ENCODE measurements at regions not wholly inside any gene's neighbourhood (a gene's known extent, or its start where the extent isn't known, plus 50 kb on each side); places are given as distances from the start of the nearest gene placed in this dataset.

DNA sequence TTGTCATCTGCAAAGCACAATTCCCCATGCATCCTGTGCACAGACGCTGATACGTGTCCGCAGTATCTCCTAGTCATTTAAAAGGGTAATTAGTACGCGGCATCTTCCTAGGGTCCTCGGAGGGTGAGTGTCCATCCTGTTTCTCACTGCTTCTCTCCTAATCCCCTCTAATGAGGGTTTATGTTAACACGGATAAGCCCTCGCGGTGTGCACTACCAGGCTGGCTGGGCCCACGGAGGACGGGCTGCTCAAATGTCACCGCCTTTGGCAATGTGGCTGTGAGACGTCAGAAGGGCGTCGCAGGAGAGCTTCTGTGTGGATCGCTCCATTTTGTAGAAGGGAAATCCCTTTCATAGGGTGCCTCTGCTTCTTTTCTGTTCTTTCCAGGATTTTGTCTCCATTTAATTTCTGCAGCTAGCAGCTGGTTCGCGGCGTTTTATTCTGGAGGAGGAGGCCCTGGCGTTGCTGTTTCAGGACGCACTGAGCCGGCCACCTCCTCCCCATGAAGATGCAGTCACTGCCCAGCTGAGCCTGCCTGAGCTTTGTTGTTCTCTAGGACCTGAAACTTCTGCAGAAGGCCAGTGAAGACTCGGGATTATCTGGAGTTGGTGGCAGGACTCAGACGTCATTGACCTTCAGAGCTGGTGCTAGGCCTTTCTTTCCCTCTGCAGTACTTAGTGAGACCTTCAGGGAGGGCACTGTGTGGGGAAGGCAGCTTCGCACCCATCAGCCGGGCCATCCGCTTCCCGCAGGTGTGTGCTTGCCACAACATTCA lies 326.1 kb upstream of the IRX1 start:
- H3K36me3 Mint-ChIP-seq (ENCODE audit: unreplicated experiment): no peaks in the 10 kb centered on the region
- H3K4me3 Mint-ChIP-seq (ENCODE audit: unreplicated experiment): peak overlapping the region; percentile 20

DNA sequence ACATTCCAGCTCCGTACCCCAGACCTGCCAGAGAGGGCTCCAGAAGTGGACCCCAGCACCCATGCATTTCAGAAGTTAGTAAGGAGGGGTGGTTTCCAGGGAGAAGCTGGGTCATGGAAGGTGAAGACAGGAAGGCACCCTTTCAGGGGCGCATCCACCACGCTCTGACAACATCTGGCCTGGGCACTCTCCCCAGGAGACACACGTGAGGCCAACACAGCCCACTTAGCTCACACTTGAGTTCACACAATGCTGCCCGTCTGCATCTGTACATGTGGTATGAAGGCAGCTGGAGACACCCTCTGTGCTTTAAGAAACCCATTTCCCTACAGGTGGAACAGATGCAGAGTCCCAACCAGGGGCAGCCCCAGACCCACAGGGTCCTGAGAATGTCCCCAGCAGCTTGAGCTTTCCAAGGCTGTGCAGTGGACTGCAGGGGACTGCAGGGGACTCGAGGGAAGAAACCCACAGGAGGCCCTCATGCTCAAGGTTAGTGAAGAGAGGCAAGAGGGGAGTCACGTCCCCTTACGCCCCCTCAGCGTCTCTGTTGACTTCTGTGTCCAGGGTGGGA lies 326.8 kb upstream of the IRX1 start:
- Mint-ChIP-seq H3K27ac (ENCODE audit: unreplicated experiment) (no peak overlapping the region), H3K4me3 (ENCODE audit: unreplicated experiment) (no peak overlapping the region), H3K27me3 (ENCODE audit: unreplicated experiment) (no peaks in the 10 kb centered on the region), H3K9me3 (ENCODE audit: unreplicated experiment) (peaks cover 2% of the 10 kb centered on the region), H3K36me3 (ENCODE audit: unreplicated experiment) (no peaks in the 10 kb centered on the region), H3K4me1 (ENCODE audit: low read depth, unreplicated experiment) (peaks cover 16% of the 10 kb centered on the region)
- TF ChIP-seq, protein P1, sequence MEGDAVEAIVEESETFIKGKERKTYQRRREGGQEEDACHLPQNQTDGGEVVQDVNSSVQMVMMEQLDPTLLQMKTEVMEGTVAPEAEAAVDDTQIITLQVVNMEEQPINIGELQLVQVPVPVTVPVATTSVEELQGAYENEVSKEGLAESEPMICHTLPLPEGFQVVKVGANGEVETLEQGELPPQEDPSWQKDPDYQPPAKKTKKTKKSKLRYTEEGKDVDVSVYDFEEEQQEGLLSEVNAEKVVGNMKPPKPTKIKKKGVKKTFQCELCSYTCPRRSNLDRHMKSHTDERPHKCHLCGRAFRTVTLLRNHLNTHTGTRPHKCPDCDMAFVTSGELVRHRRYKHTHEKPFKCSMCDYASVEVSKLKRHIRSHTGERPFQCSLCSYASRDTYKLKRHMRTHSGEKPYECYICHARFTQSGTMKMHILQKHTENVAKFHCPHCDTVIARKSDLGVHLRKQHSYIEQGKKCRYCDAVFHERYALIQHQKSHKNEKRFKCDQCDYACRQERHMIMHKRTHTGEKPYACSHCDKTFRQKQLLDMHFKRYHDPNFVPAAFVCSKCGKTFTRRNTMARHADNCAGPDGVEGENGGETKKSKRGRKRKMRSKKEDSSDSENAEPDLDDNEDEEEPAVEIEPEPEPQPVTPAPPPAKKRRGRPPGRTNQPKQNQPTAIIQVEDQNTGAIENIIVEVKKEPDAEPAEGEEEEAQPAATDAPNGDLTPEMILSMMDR (IDR thresholded peaks at IDR 0.05; ENCODE audit: partially characterized antibody, unreplicated experiment): no peak
- DNase-seq: no peak

More for the DNA sequence above, 326.1 kb upstream of the IRX1 start:
- peaks cover 2% of the 10 kb centered on the region for H3K9me3 Mint-ChIP-seq (ENCODE audit: unreplicated experiment)
- H3K27me3 Mint-ChIP-seq (ENCODE audit: unreplicated experiment): no peaks in the 10 kb centered on the region
- TF ChIP-seq, protein P1 (IDR thresholded peaks at IDR 0.05; ENCODE audit: partially characterized antibody, unreplicated experiment): no peak
- no peak for DNase-seq
- peaks cover 19% of the 10 kb centered on the region for H3K4me1 Mint-ChIP-seq (ENCODE audit: low read depth, unreplicated experiment)
- H3K27ac Mint-ChIP-seq (ENCODE audit: unreplicated experiment): no peak overlapping the region

DNA sequence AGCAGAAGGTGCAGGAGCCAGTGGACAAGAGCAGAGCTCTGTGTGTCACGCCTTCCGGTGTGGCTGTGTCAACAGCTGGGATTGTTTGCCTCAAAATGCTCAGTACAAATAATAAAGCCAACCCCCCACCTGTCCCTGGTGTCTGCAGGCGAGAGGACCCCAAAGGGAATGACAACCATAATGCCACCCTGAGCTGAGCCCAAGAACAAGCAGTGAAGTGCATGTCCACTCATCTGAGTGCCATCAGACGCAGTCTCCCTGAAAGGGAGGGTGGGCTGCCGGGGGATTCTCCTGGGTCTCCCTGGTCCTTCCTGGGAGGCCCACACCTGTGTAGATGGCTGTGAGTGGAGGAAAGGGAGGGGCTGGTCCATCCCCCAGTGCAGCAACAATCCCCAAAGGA lies 328.8 kb upstream of the IRX1 start:
- Mint-ChIP-seq H3K9me3 (ENCODE audit: unreplicated experiment) (peaks cover 2% of the 10 kb centered on the region), H3K36me3 (ENCODE audit: unreplicated experiment) (no peaks in the 10 kb centered on the region), H3K27me3 (ENCODE audit: unreplicated experiment) (no peaks in the 10 kb centered on the region), H3K4me3 (ENCODE audit: unreplicated experiment) (no peak overlapping the region), H3K27ac (ENCODE audit: unreplicated experiment) (no peak overlapping the region), H3K4me1 (ENCODE audit: low read depth, unreplicated experiment) (peaks cover 12% of the 10 kb centered on the region)
- DNase-seq: no peak
- TF ChIP-seq, protein P1 (IDR thresholded peaks at IDR 0.05; ENCODE audit: partially characterized antibody, unreplicated experiment): no peak

GRCh38 chr5:3265936-3266335 lies 329.7 kb upstream of the IRX1 start:
- Mint-ChIP-seq H3K4me3 (ENCODE audit: unreplicated experiment) (no peak overlapping the region), H3K9me3 (ENCODE audit: unreplicated experiment) (peaks cover 6% of the 10 kb centered on the region), H3K4me1 (ENCODE audit: low read depth, unreplicated experiment) (peaks cover 12% of the 10 kb centered on the region), H3K27ac (ENCODE audit: unreplicated experiment) (no peak overlapping the region), H3K27me3 (ENCODE audit: unreplicated experiment) (no peaks in the 10 kb centered on the region), H3K36me3 (ENCODE audit: unreplicated experiment) (no peaks in the 10 kb centered on the region)
- TF ChIP-seq, protein P1 (IDR thresholded peaks at IDR 0.05; ENCODE audit: partially characterized antibody, unreplicated experiment): no peak
- DNase-seq: no peak

Measured in glutamatergic neuron (in vitro differentiated cells).